GM10248 (cell line): ENCODE measurements at regions not wholly inside any gene's neighbourhood (a gene's known extent, or its start where the extent isn't known, plus 50 kb on each side); places are given as distances from the start of the nearest gene placed in this dataset.

ENCODE experiments used
- CTCF ChIA-PET: fragments of 300-600 bp; sonication (Branson Sonifier 250); formaldehyde crosslinking; extraction: SDS; loops from one replicate; lab custom pipeline; 2021; ENCODE audit warnings: antibody characterized with exemption; lab: Yijun Ruan, JAX
- POLR2A ChIA-PET: fragments of 350-650 bp; sonication (Branson Sonifier 250); formaldehyde crosslinking; extraction: SDS; loops from one replicate; lab custom pipeline; 2020; ENCODE audit warnings: antibody characterized with exemption; lab: Yijun Ruan, JAX
- DNase-seq: peaks from one replicate; pipeline ENCODE4 v3.0.0; 2012; ENCODE audit errors: extremely low spot score
- TF ChIP-seq, protein P1 (sequence below): IDR thresholded peaks from 2 replicates; pipeline ENCODE4 v1.5.1; 2012; ENCODE audit warnings: mild to moderate bottlenecking, low read depth; ENCODE audit errors: extremely low read depth, missing control alignments, control extremely low read depth

GRCh38 chr7:20064974-20065862, 152.0 kb downstream of the MACC1 start:
- ChIA-PET POLR2A (no interaction called here), CTCF (interaction anchor here (1.3 kb wide), 1 partner anchor 11 kb away, joined by 4 read pairs; no protein-coding TSS in a partner anchor)
- TF ChIP-seq, protein P1, sequence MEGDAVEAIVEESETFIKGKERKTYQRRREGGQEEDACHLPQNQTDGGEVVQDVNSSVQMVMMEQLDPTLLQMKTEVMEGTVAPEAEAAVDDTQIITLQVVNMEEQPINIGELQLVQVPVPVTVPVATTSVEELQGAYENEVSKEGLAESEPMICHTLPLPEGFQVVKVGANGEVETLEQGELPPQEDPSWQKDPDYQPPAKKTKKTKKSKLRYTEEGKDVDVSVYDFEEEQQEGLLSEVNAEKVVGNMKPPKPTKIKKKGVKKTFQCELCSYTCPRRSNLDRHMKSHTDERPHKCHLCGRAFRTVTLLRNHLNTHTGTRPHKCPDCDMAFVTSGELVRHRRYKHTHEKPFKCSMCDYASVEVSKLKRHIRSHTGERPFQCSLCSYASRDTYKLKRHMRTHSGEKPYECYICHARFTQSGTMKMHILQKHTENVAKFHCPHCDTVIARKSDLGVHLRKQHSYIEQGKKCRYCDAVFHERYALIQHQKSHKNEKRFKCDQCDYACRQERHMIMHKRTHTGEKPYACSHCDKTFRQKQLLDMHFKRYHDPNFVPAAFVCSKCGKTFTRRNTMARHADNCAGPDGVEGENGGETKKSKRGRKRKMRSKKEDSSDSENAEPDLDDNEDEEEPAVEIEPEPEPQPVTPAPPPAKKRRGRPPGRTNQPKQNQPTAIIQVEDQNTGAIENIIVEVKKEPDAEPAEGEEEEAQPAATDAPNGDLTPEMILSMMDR, result no peak
- peak; percentile 41 for DNase-seq

GRCh38 chr7:20064181-20064970, 152.8 kb downstream of the MACC1 start:
- no peak for DNase-seq
- ChIA-PET CTCF (no interaction called here), POLR2A (no interaction called here)
- TF ChIP-seq, protein P1, result no peak

- TF ChIP-seq, protein P1, result no peak
Measured at GRCh38 chr7:20063644-20064043, 153.5 kb downstream of the MACC1 start.

DNA sequence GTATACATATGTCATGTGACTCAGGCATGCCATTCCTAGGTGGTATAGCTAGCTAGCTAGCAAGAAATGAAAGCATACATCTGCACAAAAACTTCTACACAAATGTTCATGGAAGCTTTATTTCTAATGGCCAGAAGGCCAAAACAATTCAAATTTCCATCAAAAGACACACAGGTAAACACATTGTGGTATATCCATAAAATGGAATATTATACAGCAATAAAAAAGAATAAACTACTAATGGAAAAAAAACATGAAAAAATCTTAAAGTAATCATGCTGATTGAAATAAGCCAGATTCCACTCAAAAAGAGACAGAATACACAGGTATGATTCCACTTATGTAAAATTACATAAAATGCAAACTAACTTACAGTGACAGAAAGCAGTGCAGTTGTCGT, 154.3 kb downstream of the MACC1 start:
- ChIA-PET POLR2A (no interaction called here), CTCF (no interaction called here)
- DNase-seq, result no peak
- TF ChIP-seq, protein P1, result no peak

More at GRCh38 chr7:20063644-20064043, 153.5 kb downstream of the MACC1 start:
- ChIA-PET POLR2A (no interaction called here), CTCF (no interaction called here)
- DNase-seq, result no peak

DNA sequence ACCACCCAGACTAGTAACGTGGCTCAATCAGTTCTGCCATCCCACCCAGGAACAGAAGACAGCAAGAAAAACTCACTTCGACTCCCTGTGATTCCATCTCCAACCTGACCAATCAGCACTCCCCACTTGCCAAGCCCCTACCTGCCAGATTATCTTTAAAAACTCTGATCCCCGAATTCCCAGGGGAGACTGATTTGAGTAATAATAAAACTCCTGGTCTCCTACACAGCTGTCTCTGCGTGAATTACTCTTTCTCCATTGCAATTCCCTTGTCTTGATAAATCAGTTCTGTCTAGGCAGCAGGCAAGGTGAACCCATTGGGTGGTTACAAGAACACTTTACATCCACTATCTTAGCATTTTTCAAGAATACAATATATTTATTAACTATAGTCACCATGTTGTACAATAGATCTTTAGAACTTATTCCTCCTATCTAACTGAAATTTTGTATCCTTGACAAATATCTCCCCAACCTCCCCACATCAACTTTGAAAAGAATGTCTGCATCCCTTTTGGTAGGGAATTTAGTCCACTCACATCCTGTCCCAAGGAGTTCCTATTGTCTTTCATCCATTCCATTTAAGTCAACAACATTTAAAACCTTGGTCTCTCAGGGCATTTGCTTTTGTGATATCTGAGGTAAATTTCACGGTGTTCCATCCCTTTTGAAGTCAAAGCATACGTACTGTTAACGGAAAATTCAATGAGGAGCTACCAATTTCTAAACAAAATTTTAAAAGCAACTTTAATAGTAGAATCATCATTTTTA, 163.7 kb downstream of the MACC1 start:
- TF ChIP-seq, protein P1, result no peak

More for the DNA sequence above, 163.7 kb downstream of the MACC1 start:
- CTCF ChIA-PET, result no interaction called here
- POLR2A ChIA-PET, result no interaction called here
- no peak for DNase-seq
